T-helper 2 cell (primary cell): ENCODE measurements at regions not wholly inside any gene's neighbourhood (a gene's known extent, or its start where the extent isn't known, plus 50 kb on each side); places are given as distances from the start of the nearest gene placed in this dataset.

Experiments
- DNase-seq, 5 experiments: peaks; one replicate each; pipeline versions ENCODE4 v3.0.0 to v3.0.0-alpha.2; 2012 to 2022

DNA sequence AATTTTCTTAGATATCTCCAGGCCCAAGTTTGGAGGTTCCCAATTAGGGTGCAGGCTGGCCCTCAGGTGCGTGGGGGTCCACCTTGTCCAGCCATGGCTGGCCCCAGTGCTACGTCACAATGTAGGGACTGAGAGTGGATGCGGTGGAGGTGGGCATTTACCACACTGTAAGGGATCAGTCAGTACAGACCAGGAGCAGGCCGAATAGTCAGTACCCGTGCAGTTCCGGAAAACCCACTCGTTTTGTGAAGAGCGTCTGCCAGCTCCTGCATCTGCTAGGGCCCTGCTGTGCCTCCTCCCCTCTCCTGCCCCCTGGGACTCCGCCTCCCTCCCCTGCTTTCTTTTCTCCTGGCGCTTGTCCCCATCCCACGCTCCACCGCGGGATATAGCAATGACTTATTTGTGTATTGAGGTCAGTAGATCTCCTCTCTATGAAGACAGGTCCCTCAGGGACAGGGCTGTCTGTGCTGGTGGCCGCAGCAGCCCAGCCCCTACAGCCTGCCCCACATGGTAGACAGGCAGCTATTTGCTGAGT lies 50.4 kb upstream of the SEPTIN5 start:
- no peak for DNase-seq

DNA sequence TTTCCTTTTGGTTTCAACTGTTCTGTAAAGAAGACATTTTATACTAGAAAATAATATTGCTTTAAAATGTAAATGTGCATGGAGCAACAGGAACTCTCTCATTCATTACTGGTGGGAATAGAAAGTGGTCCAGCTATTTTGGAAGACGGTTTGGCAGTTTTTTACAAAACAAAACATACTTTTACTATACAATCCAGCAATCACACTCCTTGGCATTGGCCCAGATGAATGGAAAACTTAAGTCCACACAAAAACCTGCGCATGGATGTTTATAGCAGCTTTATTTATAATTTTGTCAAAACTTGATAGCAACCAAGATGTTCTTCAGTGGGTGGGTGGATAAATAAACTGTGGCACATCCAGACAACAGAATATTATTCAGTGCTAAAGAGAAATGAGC lies 49.9 kb upstream of the SEPTIN5 start:
- DNase-seq = no peak
